ENCODE measurements at regions not wholly inside any gene's neighbourhood (a gene's known extent, or its start where the extent isn't known, plus 50 kb on each side); places are given as distances from the start of the nearest gene placed in this dataset.
A peak's percentile ranks its signal among the peaks of the same experiment; 100 is the strongest.

DNA sequence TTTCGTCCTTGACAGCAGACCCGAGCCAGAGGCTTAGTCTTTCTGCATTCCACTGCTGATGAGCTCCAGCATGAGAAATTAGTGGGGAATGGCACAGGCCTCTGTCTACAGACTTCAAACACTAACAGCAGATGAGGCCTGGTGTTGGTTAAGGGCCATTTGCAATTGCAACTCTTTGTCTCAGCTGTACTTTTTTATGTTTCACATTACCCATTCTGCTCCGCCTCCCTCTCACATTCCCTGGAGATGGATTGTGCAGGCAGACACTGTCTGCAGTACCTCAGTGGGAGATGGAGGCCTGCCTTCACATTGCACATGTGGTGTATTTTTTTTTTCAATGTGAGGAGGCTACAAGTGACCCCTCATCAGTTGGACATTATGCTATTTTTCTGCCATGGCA, 370.2 kb downstream of the DUSP10 start:
- DNase-seq (ENCODE audit: low read depth, low spot score): no peak
- ChIA-PET CTCF (interaction anchor here (1.0 kb wide), 1 partner anchor 19 kb away, joined by 3 read pairs; no protein-coding TSS in a partner anchor), POLR2A (no interaction called here)
- TF ChIP-seq, protein P1, sequence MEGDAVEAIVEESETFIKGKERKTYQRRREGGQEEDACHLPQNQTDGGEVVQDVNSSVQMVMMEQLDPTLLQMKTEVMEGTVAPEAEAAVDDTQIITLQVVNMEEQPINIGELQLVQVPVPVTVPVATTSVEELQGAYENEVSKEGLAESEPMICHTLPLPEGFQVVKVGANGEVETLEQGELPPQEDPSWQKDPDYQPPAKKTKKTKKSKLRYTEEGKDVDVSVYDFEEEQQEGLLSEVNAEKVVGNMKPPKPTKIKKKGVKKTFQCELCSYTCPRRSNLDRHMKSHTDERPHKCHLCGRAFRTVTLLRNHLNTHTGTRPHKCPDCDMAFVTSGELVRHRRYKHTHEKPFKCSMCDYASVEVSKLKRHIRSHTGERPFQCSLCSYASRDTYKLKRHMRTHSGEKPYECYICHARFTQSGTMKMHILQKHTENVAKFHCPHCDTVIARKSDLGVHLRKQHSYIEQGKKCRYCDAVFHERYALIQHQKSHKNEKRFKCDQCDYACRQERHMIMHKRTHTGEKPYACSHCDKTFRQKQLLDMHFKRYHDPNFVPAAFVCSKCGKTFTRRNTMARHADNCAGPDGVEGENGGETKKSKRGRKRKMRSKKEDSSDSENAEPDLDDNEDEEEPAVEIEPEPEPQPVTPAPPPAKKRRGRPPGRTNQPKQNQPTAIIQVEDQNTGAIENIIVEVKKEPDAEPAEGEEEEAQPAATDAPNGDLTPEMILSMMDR (IDR thresholded peaks at IDR 0.05; ENCODE audit: insufficient read depth, low read length, missing control alignments): no peak
- H3K4me3 ChIP-seq (ENCODE audit: low read depth, low read length): no peak overlapping the region

DNA sequence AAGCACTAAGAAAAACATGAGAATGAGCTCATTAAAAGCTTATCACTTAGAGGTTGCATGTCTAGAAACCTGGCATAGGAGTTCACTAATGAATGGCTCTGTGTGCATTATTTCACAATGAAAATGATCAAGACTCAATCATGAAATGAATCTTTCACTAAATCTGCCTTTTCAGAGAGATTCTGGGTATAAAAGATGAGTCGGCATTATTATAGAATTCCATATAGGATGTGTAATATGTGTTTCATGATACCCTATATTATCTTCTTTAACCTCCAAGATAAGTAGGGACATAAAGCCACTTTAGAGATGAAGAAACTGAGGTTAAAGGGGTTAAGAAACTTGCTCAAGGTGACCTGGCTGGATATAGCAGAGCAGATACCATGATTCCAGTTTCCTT, 368.1 kb downstream of the DUSP10 start:
- TF ChIP-seq, protein P1 (IDR thresholded peaks at IDR 0.05; ENCODE audit: insufficient read depth, low read length, missing control alignments): no peak
- ChIA-PET CTCF (no interaction called here), POLR2A (no interaction called here)
- H3K4me3 ChIP-seq (ENCODE audit: low read depth, low read length): no peak overlapping the region
- DNase-seq (ENCODE audit: low read depth, low spot score): no peak

DNA sequence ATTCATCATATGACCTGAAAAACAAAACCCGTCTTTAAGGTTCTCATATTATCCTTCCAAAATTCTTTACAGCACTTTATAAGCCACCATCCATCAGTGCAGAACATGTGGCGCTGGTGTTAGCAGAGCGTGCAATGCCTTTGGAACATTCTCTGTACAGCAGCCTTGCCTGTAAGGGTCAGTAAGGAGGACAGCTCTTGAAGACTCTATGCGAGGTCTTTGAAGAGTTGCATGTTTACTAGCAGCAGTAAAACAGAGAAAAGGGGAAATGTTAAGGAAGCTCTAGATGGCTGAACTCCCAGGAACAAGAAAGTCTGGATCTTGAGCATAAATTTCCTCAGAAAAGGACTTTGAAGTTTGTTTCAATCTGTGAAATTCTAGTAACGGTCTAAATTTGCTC, 365.6 kb downstream of the DUSP10 start:
- CTCF ChIA-PET: no interaction called here
- no peak overlapping the region for H3K4me3 ChIP-seq (ENCODE audit: low read depth, low read length)
- POLR2A ChIA-PET: no interaction called here
- TF ChIP-seq, protein P1 (IDR thresholded peaks at IDR 0.05; ENCODE audit: insufficient read depth, low read length, missing control alignments): no peak
- DNase-seq (ENCODE audit: low read depth, low spot score): no peak

DNA sequence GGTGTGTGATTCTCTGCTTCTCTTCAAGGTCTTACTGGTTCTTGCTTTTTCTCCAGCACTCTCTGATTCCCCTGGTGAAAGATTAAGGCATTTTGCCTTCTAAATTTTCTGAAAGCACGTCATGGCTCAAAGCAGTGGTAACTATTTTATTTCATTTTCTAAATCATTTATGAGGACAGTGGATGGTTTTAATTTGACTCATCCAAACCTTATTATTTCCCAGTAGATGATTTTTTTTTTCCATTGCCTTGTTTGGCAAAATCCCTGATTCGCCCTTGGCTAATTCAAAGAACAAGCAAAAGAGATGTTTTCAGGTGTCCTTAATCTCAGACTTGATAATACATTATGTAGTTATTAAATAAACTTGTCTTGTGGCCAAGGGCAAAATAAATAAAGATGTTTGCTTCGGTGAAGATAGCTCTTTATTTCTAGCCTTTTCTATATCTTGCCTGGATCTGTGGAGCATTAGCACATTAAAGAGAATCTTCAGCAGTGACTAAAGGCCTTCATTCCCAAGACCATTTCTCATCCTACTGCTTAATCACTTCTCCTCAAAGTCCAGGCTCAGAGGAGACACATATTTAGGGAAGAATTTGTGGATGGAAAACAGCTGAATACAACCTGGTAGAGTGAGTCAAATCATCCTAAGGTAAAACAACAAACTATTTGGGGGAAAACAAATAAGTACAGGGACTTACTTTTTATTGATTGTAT, 359.8 kb downstream of the DUSP10 start:
- peak; percentile 45 for DNase-seq (ENCODE audit: low read depth, low spot score)
- TF ChIP-seq, protein P1 (IDR thresholded peaks at IDR 0.05; ENCODE audit: insufficient read depth, low read length, missing control alignments): no peak
- ChIA-PET CTCF (interaction anchor here (1.2 kb wide), 1 partner anchor 54 kb away, joined by 4 read pairs; no protein-coding TSS in a partner anchor), POLR2A (interaction anchor here (1.0 kb wide), 1 partner anchor 12 kb away, joined by 3 read pairs; no protein-coding TSS in a partner anchor)
- no peak overlapping the region for H3K4me3 ChIP-seq (ENCODE audit: low read depth, low read length)

DNA sequence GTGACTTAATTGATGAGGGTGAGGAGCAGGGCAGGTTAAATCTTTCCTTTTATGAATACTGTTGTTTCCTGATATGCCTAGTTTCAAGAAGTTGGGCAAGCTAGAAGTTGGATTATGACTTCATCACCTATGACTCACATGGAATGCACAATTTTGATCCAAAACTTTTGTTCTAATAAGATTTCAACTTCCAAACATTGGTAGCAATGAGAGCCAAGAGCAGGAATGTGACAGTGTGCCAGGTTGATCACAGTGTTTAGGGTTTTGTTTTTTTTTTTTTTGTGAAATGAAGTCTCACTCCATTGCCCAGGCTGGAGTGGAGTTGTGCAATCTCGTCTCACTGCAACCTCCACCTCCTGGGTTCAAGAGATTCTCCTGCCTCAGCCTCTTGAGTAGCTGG, 349.4 kb downstream of the DUSP10 start:
- POLR2A ChIA-PET: no interaction called here
- peak; percentile 53 for DNase-seq (ENCODE audit: low read depth, low spot score)
- H3K4me3 ChIP-seq (ENCODE audit: low read depth, low read length): no peak overlapping the region
- CTCF ChIA-PET: interaction anchor here (1.0 to 1.4 kb wide), 2 partner anchors 19 to 604 kb away, joined by 3 read pairs; no protein-coding TSS in a partner anchor
- TF ChIP-seq, protein P1 (IDR thresholded peaks at IDR 0.05; ENCODE audit: insufficient read depth, low read length, missing control alignments): no peak

DNA sequence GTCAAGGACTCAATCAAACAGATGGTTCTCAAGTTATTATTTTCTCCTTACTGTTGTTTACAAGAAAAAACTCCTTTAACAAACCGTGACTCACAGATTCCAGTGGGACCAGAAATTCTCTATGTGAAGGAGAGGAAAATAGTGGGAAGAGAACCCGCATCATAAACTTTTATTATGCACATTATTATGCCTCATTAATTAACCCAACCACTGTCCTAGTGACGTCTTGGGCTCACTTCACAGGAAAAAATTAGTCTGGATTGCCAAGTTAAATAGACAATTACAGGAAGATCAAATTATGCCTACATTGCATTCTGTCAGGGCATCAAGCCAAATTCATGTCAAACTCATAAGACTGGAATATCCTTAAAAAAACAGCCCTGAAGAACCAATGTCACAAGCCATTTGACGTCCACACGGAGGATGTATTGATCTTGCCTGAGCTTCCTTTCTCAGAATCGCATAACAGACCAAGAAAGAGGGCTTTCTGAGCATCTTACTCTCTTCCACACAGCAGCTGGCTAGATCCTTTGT, 347.8 kb downstream of the DUSP10 start:
- CTCF ChIA-PET: interaction anchor here (0.8 to 1.4 kb wide), 4 partner anchors 14 to 36 kb away, joined by 3 read pairs; no protein-coding TSS in a partner anchor
- TF ChIP-seq, protein P1 (IDR thresholded peaks at IDR 0.05; ENCODE audit: insufficient read depth, low read length, missing control alignments): no peak
- DNase-seq (ENCODE audit: low read depth, low spot score): peak; percentile 82
- POLR2A ChIA-PET: interaction anchor here (1.1 kb wide), 1 partner anchor 12 kb away, joined by 3 read pairs; no protein-coding TSS in a partner anchor
- no peak overlapping the region for H3K4me3 ChIP-seq (ENCODE audit: low read depth, low read length)

All from AG04449 (cell line).